HG03439 (cell line): ENCODE measurements at regions not wholly inside any gene's neighbourhood (a gene's known extent, or its start where the extent isn't known, plus 50 kb on each side); places are given as distances from the start of the nearest gene placed in this dataset.

Experiments
- ATAC-seq: cut with Tn5 transposase; IDR thresholded peaks from one replicate; pipeline ENCODE4 v1.9.1; 2021; ENCODE audit warnings: mild to moderate bottlenecking, moderate library complexity; ENCODE audit not compliant: unreplicated experiment

DNA sequence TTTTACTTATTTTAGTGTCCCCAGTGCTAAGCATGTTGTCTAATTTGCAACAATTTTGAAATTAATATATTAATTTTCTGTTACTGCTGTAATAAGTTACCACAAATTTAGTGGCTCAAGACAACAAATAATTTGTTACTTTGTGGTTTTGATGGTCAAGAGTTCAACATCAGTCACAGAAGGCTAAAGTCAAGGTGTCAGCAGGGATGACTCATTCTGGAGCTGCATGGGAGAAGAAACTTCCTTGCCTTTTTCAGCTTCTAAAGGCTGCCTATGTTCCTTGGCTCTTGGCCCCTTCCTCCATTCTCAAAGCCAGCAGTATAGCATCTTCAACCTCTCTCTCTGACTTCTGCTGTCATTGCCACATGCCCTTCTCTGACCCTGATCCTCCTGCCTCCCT, 271.8 kb downstream of the HLX start:
- ATAC-seq = no peak

DNA sequence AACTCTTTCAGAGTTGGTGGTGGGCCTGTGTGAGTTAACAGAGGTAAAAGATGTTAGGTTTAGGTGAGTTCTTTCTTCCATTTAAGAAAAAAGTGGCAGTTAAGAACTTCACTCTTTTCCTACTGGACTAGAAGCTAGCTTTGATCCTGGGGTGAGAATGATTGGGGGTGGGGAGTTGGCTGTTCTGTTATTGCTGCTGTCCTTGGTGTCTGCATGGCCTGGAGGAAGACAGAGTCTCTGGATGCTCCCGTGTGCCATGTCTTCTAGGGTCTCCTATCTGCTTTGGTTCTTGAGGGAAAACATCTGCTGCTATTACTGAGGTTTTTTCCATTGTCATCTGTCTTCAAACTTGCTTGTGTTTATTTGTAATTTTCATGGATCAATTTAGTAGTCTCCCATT, 275.7 kb downstream of the HLX start:
- no peak for ATAC-seq

DNA sequence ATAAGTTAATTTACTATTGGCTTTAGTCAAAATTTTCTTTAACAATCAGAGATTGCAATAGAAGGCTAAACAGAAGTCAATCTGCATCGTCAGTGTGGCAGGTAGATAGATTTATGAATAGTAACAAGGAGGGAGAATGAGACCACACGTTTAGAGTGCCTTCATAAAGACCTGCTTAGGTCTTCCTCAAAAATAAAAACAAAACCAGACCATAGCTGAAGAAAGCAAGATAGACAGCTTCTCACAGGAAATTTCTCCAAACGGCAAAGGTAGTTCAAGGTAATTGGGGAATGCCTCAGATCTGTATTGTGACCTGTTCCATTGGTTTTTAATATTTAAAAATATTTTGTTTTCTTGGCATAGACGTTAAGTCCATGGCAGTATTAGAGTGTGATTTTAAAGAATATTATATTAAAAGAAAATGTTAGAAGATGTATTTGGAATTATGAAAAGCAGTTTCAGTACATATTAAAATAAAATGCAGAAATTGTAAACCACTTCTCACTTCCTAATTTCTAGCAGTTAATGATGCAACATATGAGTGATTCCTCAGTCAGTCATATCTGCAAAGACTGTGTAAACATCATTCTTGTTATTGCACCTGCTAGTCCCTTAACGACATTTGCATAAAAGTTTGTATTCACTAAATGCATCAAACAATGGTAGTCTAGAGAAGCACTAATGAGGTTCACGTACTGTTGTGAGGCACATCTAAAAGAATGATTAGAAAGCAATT, 278.0 kb downstream of the HLX start:
- ATAC-seq = peak; percentile 97

DNA sequence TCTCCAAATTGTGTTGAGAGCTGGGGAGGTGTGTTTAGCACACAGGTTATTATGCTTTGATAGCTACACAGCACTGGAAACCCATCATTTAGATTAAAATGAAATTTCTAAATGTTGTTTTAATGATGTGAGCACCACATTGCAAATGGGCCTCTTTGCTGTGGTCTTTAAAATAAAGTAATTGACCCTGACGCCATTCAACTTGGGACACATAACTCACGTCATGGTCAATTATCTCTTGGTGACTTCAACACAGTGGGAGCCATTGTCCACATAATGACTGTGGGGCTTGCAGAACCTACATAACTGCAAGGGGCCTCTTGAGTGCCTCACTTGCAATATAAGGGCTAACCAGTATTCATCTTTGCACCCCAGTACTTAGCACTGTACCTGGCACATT, 280.4 kb downstream of the HLX start:
- ATAC-seq = no peak

DNA sequence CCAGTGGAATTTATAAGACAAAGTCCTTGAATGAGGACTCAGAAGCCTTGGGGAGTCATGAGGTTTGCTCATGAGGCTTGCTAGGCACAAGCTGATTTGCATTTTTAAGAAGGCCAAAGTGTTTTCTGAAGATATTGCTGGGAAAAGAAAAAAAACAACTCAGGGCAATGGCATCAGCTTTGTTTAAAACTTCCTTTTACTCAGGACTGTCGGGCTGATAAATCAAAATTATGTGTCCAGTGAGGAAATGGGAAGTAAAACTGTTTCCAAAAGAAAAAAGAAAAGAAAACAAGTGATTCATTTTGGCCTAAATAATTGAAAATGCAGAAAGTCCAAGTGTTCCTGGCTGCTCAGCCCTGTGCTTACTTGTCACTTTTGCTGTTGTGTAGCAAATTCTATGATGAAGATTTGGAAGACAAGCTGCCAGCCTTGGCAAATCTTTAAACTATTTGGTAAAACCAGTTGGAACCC, 282.4 kb downstream of the HLX start:
- no peak for ATAC-seq

DNA sequence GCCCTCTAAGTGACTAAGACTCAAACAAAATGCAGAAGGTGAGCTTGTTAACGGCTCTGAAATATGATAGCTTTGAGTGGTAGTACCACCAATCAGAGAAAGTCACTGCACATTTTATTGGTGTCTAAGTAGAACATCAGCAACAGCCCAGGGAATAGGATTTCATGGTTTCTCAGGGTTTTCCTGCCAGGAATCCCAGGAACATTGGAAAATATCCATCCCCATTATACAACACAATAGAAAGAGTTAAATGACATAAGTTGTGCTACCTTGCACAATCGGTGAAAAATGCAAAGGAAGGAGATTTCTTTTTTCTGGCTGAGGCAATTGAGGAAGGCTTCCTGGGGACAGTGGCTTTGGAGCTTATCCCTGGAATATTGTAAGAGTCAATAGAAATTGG, 283.1 kb downstream of the HLX start:
- no peak for ATAC-seq

DNA sequence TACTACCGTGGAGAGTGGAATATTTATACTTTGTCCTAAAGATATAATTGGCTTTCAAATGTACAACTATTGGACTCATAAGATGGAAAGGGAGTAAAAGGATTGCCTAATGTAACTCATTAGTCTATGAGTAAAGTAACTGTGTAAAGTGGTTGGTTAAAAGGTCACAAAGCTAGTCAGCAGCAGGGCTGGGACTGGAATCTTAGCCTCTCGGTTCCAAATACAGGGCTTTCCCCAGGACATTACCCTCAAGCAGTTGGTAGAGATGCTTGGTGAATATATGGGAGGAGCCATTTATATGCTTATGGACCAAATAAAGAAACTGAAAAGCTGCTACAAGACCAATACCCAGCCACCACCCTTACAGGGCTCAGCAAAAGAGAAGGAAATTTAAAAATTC, 283.7 kb downstream of the HLX start:
- no peak for ATAC-seq

DNA sequence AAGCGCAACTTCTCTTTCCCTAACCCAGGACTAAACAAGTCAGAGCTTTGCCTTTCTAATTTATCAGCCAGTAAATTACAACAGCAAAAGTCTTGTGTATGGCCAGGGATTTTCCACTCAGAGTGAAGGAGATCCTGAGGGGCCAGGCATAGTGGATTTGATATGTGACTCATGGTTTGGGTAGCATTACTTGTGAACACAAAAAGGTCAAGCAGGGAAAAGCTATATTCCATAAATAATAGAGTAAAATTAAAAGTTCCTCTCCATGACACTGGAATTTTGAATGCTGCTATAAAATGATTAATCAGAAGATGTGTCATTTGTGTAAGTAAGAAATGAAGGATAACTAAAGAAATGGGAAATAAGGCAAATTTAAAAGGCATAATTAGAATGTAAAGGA, 284.8 kb downstream of the HLX start:
- ATAC-seq = no peak

DNA sequence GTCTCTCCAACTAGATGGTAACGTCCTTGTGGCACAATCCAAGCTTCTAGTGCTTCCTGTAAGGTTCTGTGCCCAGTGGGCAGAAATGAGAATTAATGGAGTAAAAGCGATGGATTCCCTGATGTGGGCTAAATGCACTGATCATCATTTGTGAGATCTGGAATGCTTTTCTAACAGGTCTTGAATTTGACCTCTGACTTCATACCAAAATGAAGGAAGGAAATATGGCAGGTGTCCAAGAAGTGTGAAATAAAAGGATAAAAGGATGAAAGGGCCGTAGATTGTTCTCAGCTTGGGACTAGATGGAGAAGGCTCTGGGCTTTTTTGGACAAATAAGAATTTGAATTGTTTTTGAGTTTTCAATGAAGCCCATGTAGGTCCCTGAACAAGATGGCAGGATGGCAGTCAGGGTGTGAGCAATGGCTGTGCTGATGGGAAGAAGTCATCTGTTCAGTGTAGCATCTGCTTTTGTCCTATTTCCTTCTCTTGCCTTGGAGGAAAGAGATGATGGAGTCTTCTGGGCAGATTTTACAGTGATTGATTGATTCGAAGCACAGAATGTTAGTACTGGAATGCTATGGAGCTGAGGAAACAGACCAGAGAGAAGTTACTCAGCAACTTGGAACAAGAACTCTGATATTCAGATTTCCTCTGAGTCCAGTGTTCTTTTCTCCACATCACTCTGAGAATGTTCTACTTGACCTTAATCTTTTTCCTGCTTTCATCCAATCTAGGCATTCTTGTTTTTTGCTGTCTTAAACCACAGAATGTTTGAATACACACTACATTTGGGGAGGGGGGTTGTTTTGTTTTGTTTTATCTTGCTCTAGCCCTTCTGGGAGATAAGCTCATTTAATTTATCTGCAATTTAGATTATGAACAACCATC, 286.0 kb downstream of the HLX start:
- ATAC-seq = no peak

DNA sequence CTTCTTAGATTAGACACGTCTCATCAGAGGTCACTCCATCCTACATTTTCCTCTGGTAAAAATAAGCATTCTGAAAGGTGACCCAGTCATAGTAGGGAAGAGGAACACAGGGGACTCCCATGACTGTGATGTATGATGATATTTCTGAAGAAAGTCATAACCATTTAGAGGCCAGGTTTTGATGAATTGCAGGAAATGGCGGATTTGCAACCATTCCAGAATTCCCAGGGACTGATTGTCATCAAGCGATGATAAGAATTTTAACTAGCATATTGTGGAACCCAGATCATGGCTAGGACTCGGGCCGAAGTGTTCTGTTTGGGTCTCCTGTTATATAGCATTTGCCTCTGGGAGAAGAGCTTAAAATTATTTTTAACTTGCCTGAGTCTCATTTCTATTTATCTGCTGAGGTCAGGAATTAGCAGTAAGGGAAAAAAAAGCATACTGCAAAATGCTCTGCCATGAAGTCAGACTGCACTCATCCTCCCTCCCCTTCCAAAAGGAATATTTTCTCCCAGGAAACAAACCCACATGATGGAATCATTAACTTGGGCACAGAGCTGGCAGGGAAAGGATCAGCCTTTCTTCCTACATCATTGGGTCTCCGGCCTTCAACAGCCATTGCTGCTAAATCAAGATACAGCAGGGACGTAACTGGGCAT, 286.7 kb downstream of the HLX start:
- no peak for ATAC-seq

DNA sequence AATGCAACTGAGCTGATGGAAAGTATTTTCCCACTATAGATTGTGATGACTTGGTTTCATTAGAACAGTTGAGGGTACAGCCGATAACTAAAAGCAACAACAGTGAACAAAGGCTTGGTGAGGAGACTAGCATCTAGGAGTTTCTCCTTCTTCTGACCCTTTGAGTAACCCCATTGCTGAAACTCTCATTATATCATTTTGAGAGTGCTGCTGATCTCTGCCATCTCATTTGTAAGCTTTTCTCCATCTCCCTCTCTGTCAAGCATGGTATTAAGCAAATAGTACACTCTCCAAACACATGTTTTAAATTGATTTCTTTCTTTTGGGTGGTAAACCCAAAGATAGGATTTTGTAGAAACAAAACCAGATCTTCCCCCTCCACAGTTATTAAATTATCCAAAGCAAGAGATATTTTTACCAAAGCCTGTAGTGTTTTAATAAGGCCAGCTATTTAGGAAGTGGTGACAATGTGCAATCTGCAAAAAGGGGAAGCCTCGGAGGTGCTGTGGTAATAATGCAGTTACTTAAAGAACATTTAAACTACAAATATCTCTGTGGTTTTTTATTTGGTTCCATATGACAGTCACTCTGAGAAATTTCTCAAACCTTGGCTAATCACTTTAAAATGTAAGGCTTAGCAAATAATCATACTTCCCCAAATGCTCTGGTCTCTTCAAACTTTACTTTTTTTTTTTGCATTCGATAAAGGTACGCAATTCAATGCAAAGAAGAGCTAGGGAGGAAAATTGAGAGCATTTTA, 287.5 kb downstream of the HLX start:
- ATAC-seq = peak; percentile 71

DNA sequence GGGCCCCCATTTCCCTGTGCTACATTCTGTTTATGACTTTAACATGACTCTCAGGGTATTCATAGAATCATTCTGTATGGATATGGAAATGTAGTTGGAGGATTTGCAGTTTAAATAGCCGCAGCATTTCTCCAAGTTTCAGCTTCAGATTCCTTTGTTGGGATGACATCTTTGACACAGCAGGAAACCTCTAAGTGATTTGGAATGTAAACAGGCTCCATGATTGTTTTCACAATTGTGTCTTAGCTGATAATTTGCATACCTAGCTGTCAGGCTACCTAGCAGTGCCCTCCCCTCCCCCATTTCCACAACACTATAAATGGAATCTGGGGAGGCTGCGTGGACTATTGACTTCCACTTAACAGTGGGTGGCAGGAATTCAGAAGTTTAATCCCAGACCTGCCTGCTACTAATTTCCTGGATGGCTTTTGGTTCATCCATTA, 290.2 kb downstream of the HLX start:
- ATAC-seq = no peak

DNA sequence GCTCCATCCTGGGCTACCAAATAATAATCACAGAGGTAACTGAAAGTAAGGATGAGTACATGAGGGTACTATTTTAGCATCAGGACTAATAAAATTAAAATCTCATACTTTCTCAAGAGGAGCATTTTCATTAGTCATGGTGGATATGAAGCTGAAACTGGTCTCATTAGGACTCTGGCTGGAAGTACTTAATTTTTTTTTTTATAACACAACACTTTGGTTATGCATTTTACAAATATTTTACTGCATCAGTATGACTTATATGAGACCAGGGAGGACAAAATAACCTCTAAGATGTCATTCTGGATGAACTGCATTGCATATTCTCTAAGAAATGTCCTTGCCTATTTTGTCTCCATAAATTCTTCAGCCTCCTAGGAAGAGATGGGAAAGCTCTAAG, 290.9 kb downstream of the HLX start:
- no peak for ATAC-seq

DNA sequence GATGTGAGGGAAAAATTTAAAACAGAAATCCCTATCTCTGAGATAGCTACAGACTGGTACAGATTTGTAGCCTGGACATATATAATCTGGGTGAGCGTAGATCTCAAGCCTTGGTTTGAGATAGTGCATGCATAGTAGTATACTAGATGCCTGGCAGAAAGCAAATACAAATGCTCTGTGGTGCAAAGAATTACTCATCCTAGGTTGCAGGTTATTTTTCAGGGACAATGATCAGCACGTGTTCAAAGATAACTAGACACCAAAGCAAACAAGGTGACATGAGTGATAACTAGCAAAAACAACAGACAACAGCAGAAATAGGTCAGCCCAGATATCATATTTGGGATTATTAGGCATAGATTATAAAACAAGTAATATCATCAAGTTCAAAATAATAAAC, 292.5 kb downstream of the HLX start:
- ATAC-seq = no peak

DNA sequence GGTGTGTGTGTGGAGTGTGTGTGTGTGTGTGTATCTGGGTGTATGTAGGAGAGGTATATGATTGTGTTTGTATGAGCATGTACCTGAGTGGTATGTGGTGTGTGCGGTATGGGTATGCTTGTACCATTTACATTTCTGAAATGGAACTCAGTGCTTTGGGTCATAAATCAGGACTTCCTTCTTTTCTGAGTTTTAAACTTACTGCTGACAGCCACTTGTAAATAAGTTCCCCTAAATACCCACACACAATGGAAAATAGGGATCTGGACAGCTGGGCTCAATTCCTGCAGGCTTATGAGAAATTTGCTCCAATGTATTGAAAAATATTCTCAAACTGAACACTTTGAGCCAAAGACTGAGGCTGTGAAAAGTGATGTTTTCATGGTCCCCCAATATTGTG, 293.6 kb downstream of the HLX start:
- no peak for ATAC-seq

DNA sequence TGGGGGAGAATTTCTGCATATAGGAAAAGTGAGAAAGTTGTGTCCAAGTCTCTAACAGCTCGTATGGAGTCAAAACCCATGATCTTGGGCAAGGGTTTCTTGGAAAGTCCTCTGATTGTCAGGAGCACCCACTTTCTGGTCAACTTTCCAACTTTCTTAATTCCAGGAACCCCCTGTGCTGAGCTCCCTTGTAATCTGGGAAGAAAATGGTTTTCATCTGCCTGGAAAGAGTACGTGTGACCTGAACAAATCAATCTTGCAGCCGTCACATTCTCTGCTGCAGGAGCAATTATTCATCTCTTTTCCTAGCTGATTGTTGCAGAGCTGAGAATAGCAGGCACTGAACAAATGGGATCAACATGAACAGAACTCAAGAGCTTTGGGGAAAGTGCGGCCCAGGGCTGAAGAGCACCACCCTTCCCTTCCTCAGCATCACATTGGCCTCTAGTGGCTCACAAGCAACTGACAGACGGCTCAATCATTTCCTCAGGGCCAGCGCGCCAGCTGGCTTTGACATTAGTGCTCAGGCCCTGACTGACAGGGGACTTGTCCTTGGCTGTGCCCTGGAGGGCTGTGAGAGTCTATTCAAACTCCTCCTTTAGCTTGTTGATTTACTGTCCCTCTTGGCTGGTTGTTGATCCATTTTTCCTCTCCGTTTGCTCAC, 295.2 kb downstream of the HLX start:
- ATAC-seq = no peak

DNA sequence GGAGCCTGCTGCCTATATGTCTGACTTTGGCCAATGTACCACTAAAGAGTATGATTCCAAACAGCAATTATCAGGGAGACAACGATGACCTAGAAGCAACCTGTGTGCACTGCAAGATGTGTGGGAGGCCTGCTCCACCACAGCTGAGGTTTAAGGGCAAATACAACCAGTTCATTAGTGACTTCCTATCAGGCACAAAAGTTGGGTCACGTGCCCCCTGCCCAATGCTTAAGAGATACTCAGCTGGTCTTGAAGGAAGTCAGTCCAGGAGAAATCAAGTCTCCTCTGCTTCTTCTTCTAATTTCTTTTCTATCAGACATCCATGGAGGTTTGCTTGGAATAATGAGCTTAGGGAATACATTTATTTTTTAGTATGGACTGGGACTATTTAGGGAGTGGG, 296.0 kb downstream of the HLX start:
- no peak for ATAC-seq

DNA sequence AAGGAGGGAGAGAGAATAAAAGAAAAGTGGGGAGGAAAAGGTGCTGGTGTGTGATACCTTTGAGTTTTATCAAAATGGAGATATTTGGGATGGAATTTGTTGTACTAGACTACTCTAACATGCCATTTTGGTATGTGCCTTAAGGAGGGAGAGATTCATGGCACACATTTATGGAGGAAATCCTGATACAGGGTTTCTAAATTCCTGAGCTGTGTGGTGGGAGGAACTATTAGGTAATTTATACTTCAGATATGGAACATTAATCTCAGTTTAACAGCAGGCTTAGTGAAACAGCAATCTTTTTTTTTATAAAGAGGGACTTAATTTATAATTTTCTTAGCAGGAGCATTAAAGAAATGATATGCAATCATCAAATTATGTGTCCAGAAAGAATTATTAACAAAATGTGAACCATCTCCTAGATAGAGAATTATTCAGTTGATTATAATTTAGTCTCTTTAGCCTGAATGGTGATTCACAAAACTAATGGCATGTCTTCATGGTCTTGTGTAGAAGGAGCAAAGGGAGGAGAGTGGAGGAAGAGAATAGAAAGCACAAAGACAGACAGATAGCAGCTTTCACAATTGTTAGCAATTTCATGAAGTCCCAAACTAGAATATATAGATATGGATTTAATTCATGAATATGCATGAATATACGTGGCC, 301.6 kb downstream of the HLX start:
- ATAC-seq = no peak

DNA sequence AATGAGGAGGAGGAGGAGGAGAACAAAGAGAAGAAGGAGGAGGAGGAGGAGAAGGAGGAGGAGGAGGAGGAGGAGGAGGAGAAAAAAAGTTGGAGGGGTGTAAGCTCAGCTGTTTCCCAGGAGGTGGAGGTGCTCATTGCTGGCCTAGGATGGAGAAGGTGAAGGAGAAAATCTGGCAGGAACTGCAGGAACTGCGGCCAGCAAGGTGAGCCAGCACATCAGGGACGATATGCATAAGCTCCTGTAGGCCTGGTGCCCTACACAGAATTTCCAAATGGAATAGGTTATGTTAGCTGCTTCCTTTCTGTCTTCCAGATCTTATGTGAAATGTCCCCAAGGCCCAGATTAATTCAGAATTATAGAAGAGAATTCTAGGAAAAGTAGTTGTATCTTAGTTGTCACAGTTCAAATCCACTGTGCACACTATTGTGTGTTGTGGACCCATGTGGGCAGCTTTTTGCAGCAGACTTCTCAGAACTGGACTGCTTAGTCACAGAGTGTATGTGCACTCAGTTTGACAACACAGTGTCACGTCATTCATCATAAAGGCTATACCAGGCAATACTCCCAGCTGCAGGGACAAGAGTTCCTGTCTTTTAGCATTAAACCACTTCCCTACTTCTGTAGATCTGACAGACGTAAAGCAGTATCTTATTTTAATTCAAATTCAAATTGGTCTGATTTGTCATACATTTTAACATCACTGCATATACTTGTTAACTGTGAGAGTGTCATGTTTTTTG, 303.7 kb downstream of the HLX start:
- no peak for ATAC-seq
